PC-3 (cell line): ENCODE measurements at regions not wholly inside any gene's neighbourhood (a gene's known extent, or its start where the extent isn't known, plus 50 kb on each side); places are given as distances from the start of the nearest gene placed in this dataset.

Experiments
- ATAC-seq: fragments of 200-7000 bp; cut with Tn5 transposase; 2 replicates; pipeline ENCODE4 v1.9.1; 2020; ENCODE audit warnings: mild to moderate bottlenecking, moderate library complexity
- BruUV-seq: library from RNA; stranded (reverse); fragments of 400-500 nt; replicated peaks from 2 replicates; lab custom pipeline; 2021; lab: Mats Ljungman, UMichigan
- CTCF ChIA-PET: fragments of 300-600 bp; sonication (Branson Sonifier 250); formaldehyde crosslinking; loops from one replicate; lab custom pipeline; 2022; ENCODE audit warnings: antibody characterized with exemption; lab: Charles Lee
- POLR2A ChIA-PET: fragments of 300-600 bp; sonication (Branson Sonifier 250); formaldehyde crosslinking; loops from one replicate; lab custom pipeline; 2022; ENCODE audit warnings: antibody characterized with exemption; ENCODE audit not compliant: unreplicated experiment; lab: Charles Lee
- DNase-seq: peaks from one replicate; pipeline ENCODE4 v3.0.0-alpha.2; 2015
- H2AFZ ChIP-seq: fragments of 300-600 bp; sonication (generic); 2 replicates; pipeline ENCODE4 v1.6.0; 2016; ENCODE audit warnings: antibody characterized with exemption, low read length
- H3F3A ChIP-seq: fragments of 300-600 bp; sonication (generic); one replicate; pipeline ENCODE4 v1.6.0; 2017; ENCODE audit warnings: antibody characterized with exemption, low read length, control low read depth, mild to moderate bottlenecking; ENCODE audit not compliant: unreplicated experiment
- H3K27ac ChIP-seq: fragments of 300-600 bp; sonication (generic); 2 replicates; pipeline ENCODE4 v1.5.1; 2016; ENCODE audit warnings: mild to moderate bottlenecking, low read length
- H3K27me3 ChIP-seq: fragments of 300-600 bp; sonication (generic); 2 replicates; pipeline ENCODE4 v1.6.1; 2016; ENCODE audit warnings: low read length, mixed read lengths
- H3K36me3 ChIP-seq: fragments of 300-600 bp; sonication (generic); 2 replicates; pipeline ENCODE4 v1.6.1; 2016; ENCODE audit warnings: low read depth, mixed run types, low read length, mixed read lengths
- H3K4me1 ChIP-seq: fragments of 300-600 bp; sonication (generic); 2 replicates; pipeline ENCODE4 v1.5.1; 2016; ENCODE audit warnings: low read length; ENCODE audit not compliant: insufficient read depth
- H3K4me2 ChIP-seq: fragments of 300-600 bp; sonication (generic); 2 replicates; pipeline ENCODE4 v1.6.0; 2016; ENCODE audit warnings: low read length
- H3K4me3 ChIP-seq: fragments of 300-600 bp; sonication (generic); 2 replicates; pipeline ENCODE4 v1.5.1; 2016; ENCODE audit warnings: mild to moderate bottlenecking, low read length, mixed read lengths
- H3K79me2 ChIP-seq: fragments of 300-600 bp; sonication (generic); 2 replicates; pipeline ENCODE4 v1.6.1; 2017; ENCODE audit warnings: low read length, mixed read lengths
- H3K9ac ChIP-seq: fragments of 300-600 bp; sonication (generic); 2 replicates; pipeline ENCODE4 v1.6.0; 2016; ENCODE audit warnings: mild to moderate bottlenecking, low read length
- H3K9me2 ChIP-seq: fragments of 300-600 bp; sonication (generic); replicated peaks from 2 replicates; pipeline ENCODE4 v1.6.1; 2016; ENCODE audit warnings: mixed run types, low read length, mixed read lengths
- H3K9me3 ChIP-seq: fragments of 300-600 bp; sonication (generic); 2 replicates; pipeline ENCODE4 v1.6.1; 2016; ENCODE audit warnings: low read length, mixed read lengths
- H4K20me1 ChIP-seq: fragments of 300-600 bp; sonication (generic); 2 replicates; pipeline ENCODE4 v1.6.1; 2016; ENCODE audit warnings: low read length, mixed read lengths
- EZH2 ChIP-seq: fragments of 300-600 bp; sonication (generic); IDR thresholded peaks from one replicate; pipeline ENCODE4 v1.6.1; 2017; ENCODE audit warnings: antibody characterized with exemption, mild to moderate bottlenecking, low read length; ENCODE audit not compliant: unreplicated experiment
- EZH2phosphoT487 ChIP-seq: fragments of 300-600 bp; sonication (generic); IDR thresholded peaks from 2 replicates; pipeline ENCODE4 v1.6.1; 2018; ENCODE audit warnings: mild to moderate bottlenecking, antibody characterized with exemption, low read length, borderline replicate concordance
- intact Hi-C: fragments of 100-400 bp; cut with micrococcal nuclease; formaldehyde crosslinking; loops from 2 replicates; pipeline ENCODE4 v1.9.0; 2023
- TF ChIP-seq, protein P1 (sequence below): fragments of 300-600 bp; sonication (generic); conservative IDR thresholded peaks from 2 replicates; pipeline ENCODE4 v1.5.1; 2017; ENCODE audit warnings: antibody characterized with exemption, low read depth, mild to moderate bottlenecking, low read length

DNA sequence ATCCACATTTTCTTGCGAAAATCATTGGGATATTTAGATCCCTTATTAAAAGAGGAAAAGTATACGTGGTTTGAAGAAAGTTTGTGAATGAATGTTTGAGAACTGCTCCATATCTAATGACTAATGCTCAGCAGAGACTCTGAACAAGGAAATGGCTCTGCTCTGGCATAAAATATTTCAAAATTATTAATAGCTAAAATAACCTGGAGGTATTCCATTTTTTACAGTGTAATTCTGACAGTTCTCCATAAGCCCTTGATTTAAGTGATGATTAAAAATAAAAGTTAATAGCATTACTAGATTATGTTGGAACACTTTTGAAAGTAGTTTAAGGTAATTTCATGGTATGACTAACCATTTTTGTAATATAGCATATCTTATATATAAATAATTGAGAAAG lies 1276.9 kb upstream of the TENM3 start:
- ATAC-seq (no peak), DNase-seq (no peak)
- Histone ChIP-seq H3K9me2 (no peaks in the 10 kb centered on the region), H3K36me3 (no peaks in the 10 kb centered on the region), H2AFZ (no peak overlapping the region), H3K27ac (no peak overlapping the region), H3K4me1 (no peaks in the 10 kb centered on the region), H4K20me1 (no peaks in the 10 kb centered on the region), H3K4me2 (no peak overlapping the region), H3K9ac (no peak overlapping the region), H3F3A (no peaks in the 10 kb centered on the region), H3K4me3 (no peak overlapping the region), H3K27me3 (peaks cover 11% of the 10 kb centered on the region; the same call in 1 of the 2 replicates), H3K9me3 (no peaks in the 10 kb centered on the region), H3K79me2 (no peaks in the 10 kb centered on the region)
- CTCF ChIA-PET = no interaction called here
- TF ChIP-seq, protein P1, sequence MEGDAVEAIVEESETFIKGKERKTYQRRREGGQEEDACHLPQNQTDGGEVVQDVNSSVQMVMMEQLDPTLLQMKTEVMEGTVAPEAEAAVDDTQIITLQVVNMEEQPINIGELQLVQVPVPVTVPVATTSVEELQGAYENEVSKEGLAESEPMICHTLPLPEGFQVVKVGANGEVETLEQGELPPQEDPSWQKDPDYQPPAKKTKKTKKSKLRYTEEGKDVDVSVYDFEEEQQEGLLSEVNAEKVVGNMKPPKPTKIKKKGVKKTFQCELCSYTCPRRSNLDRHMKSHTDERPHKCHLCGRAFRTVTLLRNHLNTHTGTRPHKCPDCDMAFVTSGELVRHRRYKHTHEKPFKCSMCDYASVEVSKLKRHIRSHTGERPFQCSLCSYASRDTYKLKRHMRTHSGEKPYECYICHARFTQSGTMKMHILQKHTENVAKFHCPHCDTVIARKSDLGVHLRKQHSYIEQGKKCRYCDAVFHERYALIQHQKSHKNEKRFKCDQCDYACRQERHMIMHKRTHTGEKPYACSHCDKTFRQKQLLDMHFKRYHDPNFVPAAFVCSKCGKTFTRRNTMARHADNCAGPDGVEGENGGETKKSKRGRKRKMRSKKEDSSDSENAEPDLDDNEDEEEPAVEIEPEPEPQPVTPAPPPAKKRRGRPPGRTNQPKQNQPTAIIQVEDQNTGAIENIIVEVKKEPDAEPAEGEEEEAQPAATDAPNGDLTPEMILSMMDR = no peak
- no peak for TF ChIP-seq EZH2phosphoT487
- TF ChIP-seq EZH2 = no peak
- intact Hi-C loops = no loop called here
- POLR2A ChIA-PET = no interaction called here
- BruUV-seq = no TSS peak

DNA sequence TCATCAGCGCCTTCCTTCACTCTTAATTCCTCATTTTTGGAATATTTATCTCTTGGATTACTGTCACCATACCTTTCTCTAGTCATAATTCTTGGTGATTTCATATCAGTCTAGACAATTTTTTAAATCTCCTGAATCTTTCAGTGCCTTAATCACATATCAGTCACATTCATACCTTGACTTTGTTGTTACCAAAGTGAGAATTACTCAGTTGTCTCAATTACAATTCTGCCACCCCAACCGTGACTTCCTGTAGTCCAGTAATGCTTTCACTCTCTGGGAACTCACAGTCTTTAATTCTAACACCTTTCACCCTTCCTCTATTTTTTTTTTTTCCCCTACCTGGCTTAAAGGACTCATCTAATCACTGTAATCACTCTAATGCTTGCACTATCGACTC lies 1275.3 kb upstream of the TENM3 start:
- TF ChIP-seq, protein P1 = no peak
- no peak for TF ChIP-seq EZH2
- TF ChIP-seq EZH2phosphoT487 = no peak
- no peak overlapping the region for H3K4me2 ChIP-seq
- no peaks in the 10 kb centered on the region for H3K79me2 ChIP-seq
- no TSS peak for BruUV-seq
- no peaks in the 10 kb centered on the region for H3F3A ChIP-seq
- ChIA-PET POLR2A (no interaction called here), CTCF (no interaction called here)
- H3K27me3 ChIP-seq = peaks cover 15% of the 10 kb centered on the region; the same call in 1 of the 2 replicates
- no peak overlapping the region for H3K27ac ChIP-seq
- ATAC-seq (no peak), DNase-seq (no peak)
- H3K4me1 ChIP-seq = no peaks in the 10 kb centered on the region
- H3K9ac ChIP-seq = no peak overlapping the region
- H4K20me1 ChIP-seq = no peaks in the 10 kb centered on the region
- H2AFZ ChIP-seq = no peak overlapping the region
- no peaks in the 10 kb centered on the region for H3K36me3 ChIP-seq
- H3K9me3 ChIP-seq = no peaks in the 10 kb centered on the region
- intact Hi-C loops = no loop called here
- H3K9me2 ChIP-seq = no peaks in the 10 kb centered on the region
- H3K4me3 ChIP-seq = no peak overlapping the region

DNA sequence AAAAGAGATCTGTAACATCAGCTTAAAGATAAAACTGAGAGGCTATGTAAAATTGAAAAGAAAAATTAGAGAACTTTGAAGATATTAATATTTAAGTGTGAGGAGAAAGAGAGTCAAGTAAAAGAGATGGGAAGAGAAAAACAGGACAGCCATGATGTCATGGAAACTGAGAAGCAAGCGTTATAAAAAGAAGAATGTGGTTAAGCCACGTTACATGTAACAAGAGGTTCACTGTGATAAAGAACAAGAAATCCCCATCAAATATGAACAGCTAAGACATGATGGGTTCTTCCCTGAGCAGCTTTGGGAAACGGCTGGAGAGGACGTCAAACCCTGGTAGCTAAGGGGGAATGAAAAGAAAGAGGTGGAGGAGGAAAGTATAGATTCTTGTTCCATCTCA lies 1269.3 kb upstream of the TENM3 start:
- Histone ChIP-seq H3K9me2 (no peaks in the 10 kb centered on the region), H3F3A (no peaks in the 10 kb centered on the region), H3K36me3 (no peaks in the 10 kb centered on the region), H3K79me2 (no peaks in the 10 kb centered on the region), H3K27me3 (peaks cover 15% of the 10 kb centered on the region; the same call in 1 of the 2 replicates), H3K4me1 (no peaks in the 10 kb centered on the region), H3K4me2 (no peak overlapping the region), H3K9ac (no peak overlapping the region), H4K20me1 (no peaks in the 10 kb centered on the region), H3K4me3 (no peak overlapping the region), H3K27ac (no peak overlapping the region), H3K9me3 (no peaks in the 10 kb centered on the region), H2AFZ (no peak overlapping the region)
- no TSS peak for BruUV-seq
- TF ChIP-seq EZH2phosphoT487 (no peak), EZH2 (no peak)
- TF ChIP-seq, protein P1 = no peak
- no peak for ATAC-seq
- CTCF ChIA-PET = no interaction called here
- intact Hi-C loops = no loop called here
- POLR2A ChIA-PET = no interaction called here
- no peak for DNase-seq
